HL-60 (cell line): ENCODE measurements at regions not wholly inside any gene's neighbourhood (a gene's known extent, or its start where the extent isn't known, plus 50 kb on each side); places are given as distances from the start of the nearest gene placed in this dataset.

Experiments used
- DNase-seq, 2 experiments: peaks; one replicate each; pipeline ENCODE4 v3.0.0-alpha.2; 2010 to 2020; ENCODE audit warnings: low read depth in 1 of 2, low spot score in 1 of 2
- H3K27ac ChIP-seq: fragments of 250-450 bp; sonication (Bioruptor Pico); replicated peaks from 2 replicates; pipeline ENCODE4 v1.5.1; 2020; ENCODE audit warnings: mild to moderate bottlenecking, moderate library complexity
- H3K27me3 ChIP-seq: fragments of 250-450 bp; sonication (Bioruptor Pico); 2 replicates; pipeline ENCODE4 v1.5.1; 2021; ENCODE audit warnings: mild to moderate bottlenecking, moderate library complexity; ENCODE audit not compliant: insufficient read depth, poor library complexity, severe bottlenecking
- H3K4me3 ChIP-seq: replicated peaks from 2 replicates; pipeline ENCODE4 v1.5.1; 2011; ENCODE audit warnings: mild to moderate bottlenecking, control low read depth, low read length; ENCODE audit not compliant: insufficient read depth
- GABPA ChIP-seq: IDR thresholded peaks from 2 replicates; pipeline ENCODE4 v1.6.1; 2012; ENCODE audit warnings: low read depth
- POLR2AphosphoS5 ChIP-seq: IDR thresholded peaks from 2 replicates; pipeline ENCODE4 v1.6.1; 2012; ENCODE audit warnings: low read depth
- SPI1 ChIP-seq: IDR thresholded peaks from 2 replicates; pipeline ENCODE4 v1.6.1; 2012; ENCODE audit warnings: low read depth, mild to moderate bottlenecking, borderline replicate concordance
- TF ChIP-seq, protein P1 (sequence below): IDR thresholded peaks from 2 replicates; pipeline ENCODE4 v1.6.1; 2012; ENCODE audit warnings: low read depth; ENCODE audit not compliant: insufficient replicate concordance
- TF ChIP-seq, protein P2 (sequence below): IDR thresholded peaks from one replicate; pipeline ENCODE4 v1.5.1; 2011; ENCODE audit warnings: low read length, control low read depth, inconsistent platforms; ENCODE audit not compliant: insufficient read depth

DNA sequence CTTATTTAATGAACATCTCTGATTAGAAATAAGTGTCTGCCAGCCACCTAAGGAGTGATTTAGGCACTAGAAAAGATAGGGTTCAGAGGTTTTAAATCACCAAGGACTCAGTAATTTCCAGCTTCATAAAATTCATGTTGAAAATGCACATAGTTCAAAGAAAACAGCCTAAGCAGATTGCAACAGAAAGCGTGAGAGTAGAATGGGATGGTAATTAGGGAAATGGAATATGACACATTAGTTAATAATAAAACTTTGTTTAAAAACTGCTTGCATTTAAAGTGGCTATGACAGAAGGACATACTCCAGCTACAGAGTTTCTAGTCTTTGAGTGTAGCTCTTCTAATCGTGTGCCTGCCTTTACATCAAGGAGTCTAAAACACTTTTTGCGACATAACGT lies 490.8 kb downstream of the TLE4 start:
- H3K27ac ChIP-seq: no peak overlapping the region

DNA sequence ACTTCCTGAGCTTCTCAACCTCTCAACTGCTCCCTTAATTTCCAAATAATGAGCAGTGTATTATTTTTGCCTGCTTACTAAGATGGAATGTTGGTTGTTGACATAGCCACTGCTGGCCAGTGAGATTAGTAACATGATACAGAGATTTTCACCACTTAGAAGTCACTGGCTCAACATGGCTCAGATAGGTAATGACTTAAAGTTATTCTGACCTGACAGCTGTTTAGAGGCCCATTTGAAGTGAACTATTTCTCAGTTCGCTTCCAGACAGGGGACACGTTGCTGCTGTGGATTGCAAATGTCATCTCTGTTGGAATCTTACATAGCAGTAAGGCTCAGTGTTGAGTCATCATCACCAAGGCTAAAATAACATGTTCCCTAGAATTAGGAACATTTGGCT lies 490.2 kb downstream of the TLE4 start:
- Histone ChIP-seq H3K27me3 (no peaks in the 10 kb centered on the region), H3K4me3 (no peak overlapping the region), H3K27ac (no peak overlapping the region)
- TF ChIP-seq, protein P1, sequence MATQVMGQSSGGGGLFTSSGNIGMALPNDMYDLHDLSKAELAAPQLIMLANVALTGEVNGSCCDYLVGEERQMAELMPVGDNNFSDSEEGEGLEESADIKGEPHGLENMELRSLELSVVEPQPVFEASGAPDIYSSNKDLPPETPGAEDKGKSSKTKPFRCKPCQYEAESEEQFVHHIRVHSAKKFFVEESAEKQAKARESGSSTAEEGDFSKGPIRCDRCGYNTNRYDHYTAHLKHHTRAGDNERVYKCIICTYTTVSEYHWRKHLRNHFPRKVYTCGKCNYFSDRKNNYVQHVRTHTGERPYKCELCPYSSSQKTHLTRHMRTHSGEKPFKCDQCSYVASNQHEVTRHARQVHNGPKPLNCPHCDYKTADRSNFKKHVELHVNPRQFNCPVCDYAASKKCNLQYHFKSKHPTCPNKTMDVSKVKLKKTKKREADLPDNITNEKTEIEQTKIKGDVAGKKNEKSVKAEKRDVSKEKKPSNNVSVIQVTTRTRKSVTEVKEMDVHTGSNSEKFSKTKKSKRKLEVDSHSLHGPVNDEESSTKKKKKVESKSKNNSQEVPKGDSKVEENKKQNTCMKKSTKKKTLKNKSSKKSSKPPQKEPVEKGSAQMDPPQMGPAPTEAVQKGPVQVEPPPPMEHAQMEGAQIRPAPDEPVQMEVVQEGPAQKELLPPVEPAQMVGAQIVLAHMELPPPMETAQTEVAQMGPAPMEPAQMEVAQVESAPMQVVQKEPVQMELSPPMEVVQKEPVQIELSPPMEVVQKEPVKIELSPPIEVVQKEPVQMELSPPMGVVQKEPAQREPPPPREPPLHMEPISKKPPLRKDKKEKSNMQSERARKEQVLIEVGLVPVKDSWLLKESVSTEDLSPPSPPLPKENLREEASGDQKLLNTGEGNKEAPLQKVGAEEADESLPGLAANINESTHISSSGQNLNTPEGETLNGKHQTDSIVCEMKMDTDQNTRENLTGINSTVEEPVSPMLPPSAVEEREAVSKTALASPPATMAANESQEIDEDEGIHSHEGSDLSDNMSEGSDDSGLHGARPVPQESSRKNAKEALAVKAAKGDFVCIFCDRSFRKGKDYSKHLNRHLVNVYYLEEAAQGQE: no peak
- TF ChIP-seq SPI1 (no peak), GABPA (no peak), POLR2AphosphoS5 (no peak)
- TF ChIP-seq, protein P2, sequence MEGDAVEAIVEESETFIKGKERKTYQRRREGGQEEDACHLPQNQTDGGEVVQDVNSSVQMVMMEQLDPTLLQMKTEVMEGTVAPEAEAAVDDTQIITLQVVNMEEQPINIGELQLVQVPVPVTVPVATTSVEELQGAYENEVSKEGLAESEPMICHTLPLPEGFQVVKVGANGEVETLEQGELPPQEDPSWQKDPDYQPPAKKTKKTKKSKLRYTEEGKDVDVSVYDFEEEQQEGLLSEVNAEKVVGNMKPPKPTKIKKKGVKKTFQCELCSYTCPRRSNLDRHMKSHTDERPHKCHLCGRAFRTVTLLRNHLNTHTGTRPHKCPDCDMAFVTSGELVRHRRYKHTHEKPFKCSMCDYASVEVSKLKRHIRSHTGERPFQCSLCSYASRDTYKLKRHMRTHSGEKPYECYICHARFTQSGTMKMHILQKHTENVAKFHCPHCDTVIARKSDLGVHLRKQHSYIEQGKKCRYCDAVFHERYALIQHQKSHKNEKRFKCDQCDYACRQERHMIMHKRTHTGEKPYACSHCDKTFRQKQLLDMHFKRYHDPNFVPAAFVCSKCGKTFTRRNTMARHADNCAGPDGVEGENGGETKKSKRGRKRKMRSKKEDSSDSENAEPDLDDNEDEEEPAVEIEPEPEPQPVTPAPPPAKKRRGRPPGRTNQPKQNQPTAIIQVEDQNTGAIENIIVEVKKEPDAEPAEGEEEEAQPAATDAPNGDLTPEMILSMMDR: no peak
- no peak for DNase-seq

More for the DNA sequence above, 490.8 kb downstream of the TLE4 start:
- TF ChIP-seq, protein P1: no peak
- TF ChIP-seq POLR2AphosphoS5 (no peak), SPI1 (no peak), GABPA (no peak)
- TF ChIP-seq, protein P2: no peak
- Histone ChIP-seq H3K4me3 (no peak overlapping the region), H3K27me3 (no peaks in the 10 kb centered on the region)
- DNase-seq: no peak

DNA sequence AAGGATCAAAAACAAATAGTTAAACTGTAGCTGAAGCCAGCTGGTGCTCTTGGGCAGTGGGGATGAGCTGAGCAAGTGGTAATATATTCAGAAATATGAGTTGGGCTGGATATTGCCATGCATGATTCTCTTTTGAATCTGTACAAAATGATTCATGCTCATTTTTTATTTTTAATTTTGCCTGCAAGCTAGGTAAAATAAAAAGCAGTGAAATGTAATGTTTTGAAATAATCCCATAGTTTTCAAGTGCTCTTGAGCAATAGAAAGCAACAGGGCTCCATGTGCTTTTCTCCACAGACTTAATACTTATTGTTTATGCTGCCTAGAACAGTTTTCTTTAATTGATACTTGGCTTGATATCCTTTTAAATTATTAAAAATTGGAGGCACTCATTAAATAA lies 489.3 kb downstream of the TLE4 start:
- TF ChIP-seq GABPA (no peak), POLR2AphosphoS5 (no peak), SPI1 (no peak)
- TF ChIP-seq, protein P2: no peak
- TF ChIP-seq, protein P1: no peak
- no peaks in the 10 kb centered on the region for H3K27me3 ChIP-seq
- no peak overlapping the region for H3K27ac ChIP-seq
- no peak for DNase-seq
- no peak overlapping the region for H3K4me3 ChIP-seq
